ENCODE measurements at regions not wholly inside any gene's neighbourhood (a gene's known extent, or its start where the extent isn't known, plus 50 kb on each side); places are given as distances from the start of the nearest gene placed in this dataset.
"Not testable (repeated sequence)": the region's sequence is repeated elsewhere in the genome, so short reads cannot be mapped to it uniquely, and the experiment has no call there.

DNA sequence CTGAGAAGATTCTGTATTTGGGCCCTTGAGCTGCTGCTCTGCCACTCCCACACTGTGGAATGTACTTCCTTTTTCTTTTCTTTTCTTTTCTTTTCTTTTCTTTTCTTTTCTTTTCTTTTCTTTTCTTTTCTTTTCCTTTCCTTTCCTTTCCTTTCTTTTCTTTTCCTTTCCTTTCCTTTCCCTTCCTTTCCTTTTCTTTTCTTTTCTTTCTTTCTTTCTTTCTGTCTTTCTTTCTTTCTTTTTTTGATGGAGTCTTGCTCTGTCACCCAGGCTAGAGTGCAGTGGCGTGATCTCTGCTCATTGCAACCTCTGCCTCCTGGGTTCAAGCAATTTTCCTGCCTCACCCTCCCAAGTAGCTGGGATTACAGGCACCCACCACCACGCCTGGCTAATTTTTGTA lies 89.8 kb downstream of the DNAAF6 start:
- not testable (repeated sequence) for DNase-seq

- DNase-seq: no peak
Observed at GRCh38 chrX:107298276-107298675, 91.9 kb downstream of the DNAAF6 start.

DNA sequence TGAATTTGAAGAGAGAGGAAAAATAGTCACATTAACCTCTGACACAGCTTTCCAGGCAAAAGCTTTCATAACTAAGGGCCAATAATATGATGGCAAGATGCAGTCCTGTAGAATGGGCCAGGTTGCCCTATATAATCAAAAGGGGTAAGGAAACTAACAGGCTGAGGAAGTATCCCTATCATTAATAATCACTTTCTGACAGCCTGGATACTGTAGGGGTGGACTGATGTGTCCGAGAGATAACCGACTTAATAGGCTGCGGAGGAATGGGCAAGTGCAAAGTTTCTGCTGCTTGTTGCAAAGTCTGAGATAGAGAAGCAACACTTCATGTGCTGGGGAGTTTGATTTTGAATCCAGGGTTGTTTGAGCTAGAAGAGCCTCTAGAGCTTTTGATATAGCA lies 94.8 kb downstream of the DNAAF6 start:
- no peak for DNase-seq

- no peak for DNase-seq
Observed at GRCh38 chrX:107304141-107304540, 97.7 kb downstream of the DNAAF6 start.

- DNase-seq: no peak
Observed at GRCh38 chrX:107323786-107324492, 117.5 kb downstream of the DNAAF6 start.

GRCh38 chrX:107324493-107325310 lies 118.3 kb downstream of the DNAAF6 start:
- peak; percentile 65 for DNase-seq

DNA sequence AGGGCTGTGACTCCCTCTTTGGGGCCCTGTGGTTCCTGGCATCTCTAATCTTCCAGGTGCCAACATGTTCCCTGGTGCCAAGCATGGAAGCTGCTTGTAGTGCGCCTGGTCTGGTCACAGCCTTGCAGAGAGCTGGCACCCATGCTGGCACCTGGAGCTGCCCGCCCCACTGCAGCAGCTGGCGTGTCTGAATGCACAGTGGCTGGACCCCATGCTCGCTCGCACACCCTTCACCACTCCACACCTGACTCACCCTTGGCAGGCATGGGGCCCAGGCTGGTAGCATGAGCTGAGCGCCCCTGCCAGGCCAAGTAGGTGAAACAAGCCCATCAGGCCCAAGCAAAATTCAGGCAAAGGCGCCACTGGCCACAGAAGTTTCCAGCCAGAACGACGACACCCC lies 119.1 kb downstream of the DNAAF6 start:
- DNase-seq: no peak

DNA sequence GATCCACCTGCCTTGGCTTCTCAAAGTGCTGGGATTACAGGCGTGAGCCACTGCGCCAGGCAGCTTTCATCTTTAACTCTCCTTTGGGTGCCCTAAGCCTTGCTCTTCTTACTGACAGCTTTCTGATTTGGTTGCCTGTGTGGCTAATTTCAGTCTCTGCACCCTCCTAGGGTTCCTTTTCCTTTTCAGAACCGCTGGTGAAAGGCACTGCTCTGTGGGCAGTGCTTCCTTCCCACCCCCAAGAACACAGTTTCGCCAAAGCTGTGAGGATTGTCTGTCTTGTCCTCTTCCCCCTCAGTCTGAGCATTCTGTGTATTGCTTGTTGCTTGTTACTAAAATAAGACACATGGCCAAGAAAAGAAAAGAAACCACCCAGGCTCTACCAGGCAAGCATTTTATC lies 101.4 kb upstream of the FRMPD3 start:
- DNase-seq: no peak

GRCh38 chrX:107348990-107349389 lies 100.5 kb upstream of the FRMPD3 start:
- DNase-seq: no peak

GRCh38 chrX:107355533-107355932 lies 93.9 kb upstream of the FRMPD3 start:
- no peak for DNase-seq

GRCh38 chrX:107360788-107361360 lies 88.6 kb upstream of the FRMPD3 start:
- no peak for DNase-seq

GRCh38 chrX:107370185-107370584 lies 79.3 kb upstream of the FRMPD3 start:
- not testable (repeated sequence) for DNase-seq

- no peak for DNase-seq
Observed at GRCh38 chrX:107374132-107374531, 75.3 kb upstream of the FRMPD3 start.

GRCh38 chrX:107374831-107375230 lies 74.6 kb upstream of the FRMPD3 start:
- DNase-seq: no peak

GRCh38 chrX:107376186-107376585 lies 73.3 kb upstream of the FRMPD3 start:
- not testable (repeated sequence) for DNase-seq

GRCh38 chrX:107384397-107385105 lies 64.9 kb upstream of the FRMPD3 start:
- DNase-seq: no peak

DNA sequence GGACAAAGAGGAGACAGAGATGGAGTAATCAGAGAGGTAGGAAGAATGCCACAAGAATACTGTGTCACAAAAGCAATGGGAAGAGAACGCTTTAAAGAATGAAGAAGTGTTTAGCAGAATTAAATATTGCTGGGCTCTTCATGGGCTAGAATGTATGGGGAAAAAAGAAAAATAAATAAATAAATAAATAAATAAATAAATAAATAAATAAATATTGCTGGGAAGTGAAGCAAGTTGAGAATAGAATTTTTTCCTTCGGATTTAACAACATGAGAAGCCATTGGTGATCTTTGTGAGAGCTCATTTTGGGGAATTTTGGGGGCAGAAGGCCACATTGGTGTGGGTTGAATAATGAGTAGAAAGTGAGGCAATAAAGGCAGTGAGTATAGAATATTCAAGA lies 59.7 kb upstream of the FRMPD3 start:
- DNase-seq: no peak

GRCh38 chrX:107393656-107394055 lies 55.8 kb upstream of the FRMPD3 start:
- DNase-seq: not testable (repeated sequence)

DNA sequence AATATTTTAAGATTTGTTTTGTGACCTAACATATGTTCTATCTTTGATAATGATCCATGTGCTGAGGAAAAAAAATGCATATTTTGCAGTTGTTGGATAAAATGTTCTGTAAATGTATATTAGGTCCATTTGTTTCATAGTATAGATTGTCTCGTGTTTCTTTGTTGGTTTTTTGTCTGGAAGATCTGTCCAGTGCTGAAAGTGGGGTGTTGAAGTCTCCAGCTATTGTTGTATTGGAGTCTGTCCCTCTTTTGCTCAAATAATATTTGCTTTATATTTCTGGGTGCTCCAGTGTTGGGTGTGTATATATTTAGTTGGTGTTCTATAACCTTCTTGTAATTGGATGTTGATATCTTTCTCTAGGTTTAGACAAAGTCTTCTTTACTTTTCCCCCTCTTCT lies 53.2 kb upstream of the FRMPD3 start:
- DNase-seq: no peak

DNA sequence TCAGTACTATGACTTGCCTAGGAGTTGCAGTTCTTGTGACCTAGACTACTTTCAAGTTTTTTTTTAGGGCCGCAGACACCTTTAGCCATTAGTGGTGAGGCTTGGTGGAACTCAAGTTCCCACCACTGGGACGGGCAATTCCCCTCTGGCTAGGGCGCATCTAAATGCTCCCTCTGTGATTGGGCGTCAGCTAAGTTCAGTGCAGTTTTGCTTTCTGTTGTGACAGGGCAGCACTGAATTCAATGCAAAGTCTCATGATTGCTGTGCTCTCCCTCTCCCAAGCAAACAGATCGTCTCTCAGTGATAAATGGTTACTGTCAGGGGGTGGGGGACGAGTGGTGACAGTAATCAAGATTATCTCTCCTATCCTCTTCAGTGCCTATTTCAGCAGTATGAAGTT lies 52.7 kb upstream of the FRMPD3 start:
- DNase-seq: no peak

DNA sequence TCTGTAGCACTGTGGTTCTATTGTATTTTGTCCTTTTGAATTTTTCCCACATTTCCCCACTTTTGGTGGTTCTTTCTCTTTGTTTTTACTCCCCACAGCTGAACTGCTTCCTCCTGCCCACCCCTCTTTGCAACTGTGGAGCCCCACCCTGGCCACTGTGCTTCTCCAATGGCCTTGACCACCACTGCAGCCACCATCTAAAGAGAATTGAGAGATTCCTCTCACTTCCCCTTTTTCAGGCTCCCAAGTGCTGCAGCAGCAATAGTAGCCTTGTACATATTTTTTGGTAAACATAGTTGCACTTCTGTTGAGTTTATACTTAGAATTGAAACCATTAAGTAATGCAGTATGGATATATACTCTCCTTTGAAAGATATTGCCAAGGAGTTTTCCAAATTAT lies 51.3 kb upstream of the FRMPD3 start:
- no peak for DNase-seq

Data from hematopoietic multipotent progenitor cell treated with erythropoietin and hydrocortisone succinate and interleukin-3 and kit ligand, for 6 days (in vitro differentiated cells).